Mucosa of descending colon (tissue), 3 donors: ENCODE measurements at regions not wholly inside any gene's neighbourhood (a gene's known extent, or its start where the extent isn't known, plus 50 kb on each side); places are given as distances from the start of the nearest gene placed in this dataset.
"Not testable (repeated sequence)": the region's sequence is repeated elsewhere in the genome, so short reads cannot be mapped to it uniquely, and the experiment has no call there.

Experiments
- ATAC-seq: fragments of 200-7000 bp; cut with Tn5 transposase; one replicate; pipeline ENCODE4 v1.9.1; 2020; ENCODE audit warnings: mild to moderate bottlenecking, moderate library complexity
- DNase-seq, 3 donors: peaks; one replicate each; pipeline ENCODE4 v3.0.0-alpha.2; 2020
- H3K36me3 ChIP-seq: fragments of 200-600 bp; one replicate; pipeline ENCODE4 v1.8.0; 2021; ENCODE audit warnings: low read depth, mild to moderate bottlenecking
- H3K4me1 ChIP-seq: fragments of 200-600 bp; one replicate; pipeline ENCODE4 v1.8.0; 2021; ENCODE audit warnings: low read depth, mild to moderate bottlenecking
- H3K4me3 ChIP-seq: fragments of 200-600 bp; one replicate; pipeline ENCODE4 v1.8.0; 2021; ENCODE audit warnings: mild to moderate bottlenecking
- H3K9me3 ChIP-seq: fragments of 200-600 bp; one replicate; pipeline ENCODE4 v1.8.0; 2021; ENCODE audit warnings: mild to moderate bottlenecking
- intact Hi-C, 2 donors: fragments of 100-400 bp; cut with DNase I in 1 of 2; cut with micrococcal nuclease in 1 of 2; formaldehyde crosslinking; loops; one replicate each; pipeline versions ENCODE4 v1.11.0 to v1.11.1; 2022; cut with DNase I, micrococcal nuclease
- TF ChIP-seq, protein P1 (sequence below): fragments of 200-600 bp; IDR thresholded peaks from one replicate; pipeline ENCODE4 v1.8.0; 2022; ENCODE audit warnings: antibody characterized with exemption, mild to moderate bottlenecking
- donor health status: DM: no; HTN: no; CAD: no; lungs with moderate emphysema.
- donor health status: DM: no; HTN: no; CAD: no.
- donor health status: DM: no; HTN: yes; CAD: no.

DNA sequence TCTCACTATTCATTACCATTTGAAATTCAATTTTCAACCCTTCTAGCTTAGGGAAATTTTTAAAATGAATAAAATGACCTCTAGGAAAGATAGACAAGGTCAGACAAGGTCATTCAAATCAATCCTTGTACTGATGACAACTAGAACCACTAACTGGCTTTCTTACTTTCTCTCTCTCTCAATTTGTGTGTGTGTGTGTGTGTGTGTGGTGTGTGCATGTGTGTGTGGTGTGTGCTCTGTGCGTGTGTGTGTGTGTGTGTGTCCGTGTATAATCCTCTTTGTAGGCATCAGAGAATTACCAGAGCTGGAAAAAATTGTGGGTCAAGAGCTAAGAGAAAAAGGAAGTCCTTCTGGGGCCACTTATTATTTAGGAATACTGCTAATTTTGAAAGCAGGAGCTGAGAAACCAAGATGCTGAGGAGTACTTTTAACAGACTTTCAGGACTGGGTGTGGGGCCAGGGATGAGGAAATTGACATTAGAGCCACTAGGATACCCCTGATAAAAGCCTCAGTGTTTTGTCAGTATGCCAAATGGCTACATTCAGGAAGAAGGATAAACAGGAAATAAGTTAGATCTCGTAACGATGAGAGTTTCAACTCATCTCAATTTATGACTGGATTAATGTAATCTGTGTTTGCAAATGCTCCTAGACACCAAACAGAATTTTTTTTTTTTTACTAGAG, 723.3 kb downstream of the CETN3 start:
- Histone ChIP-seq H3K4me3 (no peak overlapping the region), H3K9me3 (no peaks in the 10 kb centered on the region), H3K36me3 (no peaks in the 10 kb centered on the region), H3K4me1 (no peaks in the 10 kb centered on the region)
- DNase-seq (no peak), ATAC-seq (no peak)
- intact Hi-C loops: no loop called here
- TF ChIP-seq, protein P1, sequence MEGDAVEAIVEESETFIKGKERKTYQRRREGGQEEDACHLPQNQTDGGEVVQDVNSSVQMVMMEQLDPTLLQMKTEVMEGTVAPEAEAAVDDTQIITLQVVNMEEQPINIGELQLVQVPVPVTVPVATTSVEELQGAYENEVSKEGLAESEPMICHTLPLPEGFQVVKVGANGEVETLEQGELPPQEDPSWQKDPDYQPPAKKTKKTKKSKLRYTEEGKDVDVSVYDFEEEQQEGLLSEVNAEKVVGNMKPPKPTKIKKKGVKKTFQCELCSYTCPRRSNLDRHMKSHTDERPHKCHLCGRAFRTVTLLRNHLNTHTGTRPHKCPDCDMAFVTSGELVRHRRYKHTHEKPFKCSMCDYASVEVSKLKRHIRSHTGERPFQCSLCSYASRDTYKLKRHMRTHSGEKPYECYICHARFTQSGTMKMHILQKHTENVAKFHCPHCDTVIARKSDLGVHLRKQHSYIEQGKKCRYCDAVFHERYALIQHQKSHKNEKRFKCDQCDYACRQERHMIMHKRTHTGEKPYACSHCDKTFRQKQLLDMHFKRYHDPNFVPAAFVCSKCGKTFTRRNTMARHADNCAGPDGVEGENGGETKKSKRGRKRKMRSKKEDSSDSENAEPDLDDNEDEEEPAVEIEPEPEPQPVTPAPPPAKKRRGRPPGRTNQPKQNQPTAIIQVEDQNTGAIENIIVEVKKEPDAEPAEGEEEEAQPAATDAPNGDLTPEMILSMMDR: no peak

DNA sequence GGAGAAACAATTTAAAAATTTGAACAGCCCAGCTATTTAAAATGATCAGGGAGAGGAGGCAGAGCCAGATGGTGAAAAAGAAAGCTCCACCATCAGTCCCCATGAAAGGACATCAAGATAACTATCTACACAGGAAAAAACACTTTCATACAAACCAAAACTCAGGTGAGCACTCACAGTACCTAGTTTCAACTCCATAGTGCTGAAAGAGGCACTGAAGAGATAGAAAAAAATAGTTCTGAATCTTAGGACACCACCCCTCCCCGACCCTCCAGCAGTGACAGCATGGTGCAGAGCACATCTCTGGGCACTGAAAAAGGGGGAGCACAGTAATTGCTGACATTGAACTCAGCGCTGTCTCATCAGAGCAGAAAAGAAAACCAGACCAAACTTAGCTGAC, 732.9 kb downstream of the CETN3 start:
- H3K4me1 ChIP-seq: no peaks in the 10 kb centered on the region
- intact Hi-C loops: no loop called here
- no peak overlapping the region for H3K4me3 ChIP-seq
- ATAC-seq: no peak
- TF ChIP-seq, protein P1: no peak
- no peaks in the 10 kb centered on the region for H3K36me3 ChIP-seq
- DNase-seq: no peak
- no peaks in the 10 kb centered on the region for H3K9me3 ChIP-seq

DNA sequence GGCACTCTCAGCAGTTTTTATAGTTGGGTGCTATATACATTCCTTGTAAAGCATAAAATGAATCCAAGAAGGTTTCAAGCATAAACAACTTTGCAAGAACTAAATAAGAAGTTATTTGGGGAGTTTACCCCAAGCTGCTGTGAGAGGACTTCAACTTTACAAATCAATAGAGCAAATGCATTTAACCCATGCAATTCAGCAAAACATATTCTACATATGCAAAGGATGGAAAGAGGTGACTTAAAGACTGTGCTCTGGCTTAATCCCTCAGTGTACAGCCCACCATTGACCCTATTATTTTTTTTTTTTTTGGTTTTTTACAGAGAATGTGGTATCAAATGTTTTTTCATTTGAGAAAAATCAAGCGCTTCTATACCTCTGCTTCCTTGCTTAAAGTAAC, 736.5 kb downstream of the CETN3 start:
- DNase-seq: no peak
- TF ChIP-seq, protein P1: no peak
- Histone ChIP-seq H3K4me1 (no peaks in the 10 kb centered on the region), H3K9me3 (no peaks in the 10 kb centered on the region), H3K36me3 (no peaks in the 10 kb centered on the region), H3K4me3 (no peak overlapping the region)
- intact Hi-C loops: no loop called here
- no peak for ATAC-seq

DNA sequence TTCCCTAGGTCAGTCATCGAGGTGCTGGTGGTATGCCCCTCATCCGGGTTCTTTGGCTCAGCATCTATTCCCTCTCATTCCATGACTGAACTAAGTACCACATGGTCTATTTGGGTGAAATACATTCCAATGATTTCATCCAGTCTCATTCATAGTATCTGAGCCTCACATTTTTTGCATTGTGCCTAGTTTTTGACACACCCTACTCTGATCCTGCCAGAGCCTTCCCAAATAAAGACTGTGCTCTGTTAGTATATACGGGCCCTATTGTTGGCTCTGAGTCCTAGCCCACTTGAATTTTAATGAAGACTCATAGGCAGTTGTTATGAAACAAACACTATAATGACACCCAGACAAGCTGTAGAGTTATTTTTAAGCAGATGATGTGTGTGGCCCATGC, 740.7 kb downstream of the CETN3 start:
- TF ChIP-seq, protein P1: no peak
- Histone ChIP-seq H3K36me3 (no peaks in the 10 kb centered on the region), H3K4me3 (no peak overlapping the region), H3K9me3 (no peaks in the 10 kb centered on the region), H3K4me1 (no peaks in the 10 kb centered on the region)
- ATAC-seq (no peak), DNase-seq (no peak)
- intact Hi-C loops: no loop called here

DNA sequence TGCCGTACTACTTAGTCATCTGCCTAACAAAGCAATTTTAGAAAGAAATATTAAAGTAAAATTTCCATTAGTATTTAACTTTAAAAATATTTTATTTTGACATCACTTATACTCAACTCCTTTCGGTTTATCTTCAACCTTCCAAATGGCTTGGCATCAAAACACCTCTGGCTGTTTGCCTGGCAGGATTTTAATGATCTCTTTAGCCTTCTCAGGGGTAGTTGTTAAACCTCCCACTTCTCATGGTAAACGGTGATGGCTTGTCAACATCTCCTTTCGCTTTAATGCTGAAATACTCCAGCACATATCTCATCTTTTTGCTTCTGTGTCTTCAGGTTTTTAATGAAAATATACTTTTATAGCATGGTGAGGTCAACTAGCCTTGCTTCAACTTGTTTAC, 747.1 kb downstream of the CETN3 start:
- no peak overlapping the region for H3K4me3 ChIP-seq
- intact Hi-C loops: no loop called here
- no peaks in the 10 kb centered on the region for H3K4me1 ChIP-seq
- DNase-seq: no peak
- H3K9me3 ChIP-seq: no peaks in the 10 kb centered on the region
- TF ChIP-seq, protein P1: no peak
- H3K36me3 ChIP-seq: no peaks in the 10 kb centered on the region
- no peak for ATAC-seq

DNA sequence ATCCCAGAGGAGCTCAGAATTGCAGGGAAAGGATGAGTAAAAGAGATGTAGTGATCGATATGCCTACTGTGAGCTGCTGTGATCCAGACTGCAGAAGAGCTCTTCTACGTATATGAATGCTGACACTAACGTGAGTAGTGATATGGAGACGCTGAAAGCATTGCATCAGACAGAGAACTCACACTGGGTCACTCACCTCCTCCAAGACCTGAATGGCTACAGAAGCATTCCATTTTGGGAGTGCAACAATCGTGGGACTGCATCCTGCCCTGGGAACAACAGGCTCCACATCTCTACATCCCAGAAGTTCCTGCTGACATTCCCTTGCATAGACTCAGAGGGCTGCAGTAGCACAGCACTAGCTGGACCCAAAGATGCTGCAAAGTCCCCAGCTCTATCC, 755.9 kb upstream of the MEF2C start:
- Histone ChIP-seq H3K9me3 (no peaks in the 10 kb centered on the region), H3K4me3 (no peak overlapping the region), H3K4me1 (no peaks in the 10 kb centered on the region), H3K36me3 (no peaks in the 10 kb centered on the region)
- TF ChIP-seq, protein P1: no peak
- intact Hi-C loops: no loop called here
- DNase-seq (no peak), ATAC-seq (no peak)

DNA sequence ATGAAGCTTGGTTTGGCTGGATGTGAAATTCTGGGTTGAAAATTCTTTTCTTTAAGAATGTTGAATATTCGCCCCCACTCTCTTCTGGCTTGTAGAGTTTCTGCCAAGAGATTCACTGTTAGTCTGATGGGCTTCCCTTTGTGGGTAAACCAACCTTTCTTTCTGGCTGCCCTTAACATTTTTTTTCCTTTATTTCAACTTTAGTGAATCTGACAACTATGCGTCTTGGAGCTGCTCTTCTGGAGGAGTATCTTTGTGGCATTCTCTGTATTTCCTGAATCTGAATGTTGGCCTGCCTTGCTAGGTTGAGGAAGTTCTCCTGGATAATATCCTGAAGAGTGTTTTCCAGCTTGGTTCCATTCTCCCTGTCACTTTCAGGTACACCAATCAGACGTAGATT, 751.2 kb upstream of the MEF2C start:
- H3K9me3 ChIP-seq: not testable (repeated sequence)

DNA sequence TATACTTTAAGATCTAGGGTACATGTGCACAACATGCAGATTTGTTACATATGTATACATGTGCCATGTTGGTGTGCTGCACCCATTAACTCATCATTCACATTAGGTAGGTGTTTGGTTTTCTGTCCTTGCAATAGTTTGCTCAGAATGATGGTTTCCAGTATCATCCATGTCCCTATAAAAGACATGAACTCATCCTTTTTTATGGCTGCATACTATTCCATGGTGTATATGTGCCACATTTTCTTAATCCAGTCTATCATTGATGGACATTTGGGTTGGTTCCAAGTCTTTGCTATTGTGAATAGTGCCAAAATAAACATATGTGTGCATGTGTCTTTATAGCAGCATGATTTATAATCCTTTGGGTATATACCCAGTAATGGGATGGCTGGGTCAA, 747.1 kb upstream of the MEF2C start:
- ATAC-seq, H3K9me3 ChIP-seq, H3K4me3 ChIP-seq, intact Hi-C loops, H3K4me1 ChIP-seq, H3K36me3 ChIP-seq, DNase-seq: not testable (repeated sequence)

More for the DNA sequence above, 751.2 kb upstream of the MEF2C start:
- intact Hi-C loops, DNase-seq, H3K36me3 ChIP-seq, ATAC-seq, H3K4me1 ChIP-seq, H3K4me3 ChIP-seq: not testable (repeated sequence)
